Epithelial cell of proximal tubule (primary cell): ENCODE measurements at regions not wholly inside any gene's neighbourhood (a gene's known extent, or its start where the extent isn't known, plus 50 kb on each side); places are given as distances from the start of the nearest gene placed in this dataset.
"Not testable (repeated sequence)": the region's sequence is repeated elsewhere in the genome, so short reads cannot be mapped to it uniquely, and the experiment has no call there.

Source experiments
- DNase-seq: peaks from one replicate; pipeline ENCODE4 v3.0.0-alpha.2; 2011; ENCODE audit warnings: low read depth
- H3K4me3 ChIP-seq: 2 replicates; pipeline ENCODE4 v1.5.1; 2011; ENCODE audit warnings: low read depth, mild to moderate bottlenecking, low read length

DNA sequence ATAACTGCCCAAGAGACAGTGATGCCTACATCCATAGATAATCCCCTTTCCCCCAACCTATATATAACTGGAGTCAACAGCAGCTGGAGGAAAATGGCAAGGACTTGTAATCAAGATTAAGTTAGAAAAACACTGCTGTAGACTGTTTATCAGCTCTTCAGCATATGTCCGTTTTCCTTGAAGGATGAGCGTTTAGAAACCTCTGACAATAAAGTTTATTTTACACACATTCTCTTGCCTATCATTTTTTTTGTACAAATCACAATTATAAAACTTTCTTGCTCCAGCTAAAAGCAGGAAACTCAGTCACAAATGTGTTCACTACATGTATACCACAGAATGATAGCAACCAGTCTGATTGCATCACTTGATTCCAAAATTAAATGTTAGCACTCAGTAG is 50.8 kb downstream of the PPIAL4G start:
- DNase-seq, H3K4me3 ChIP-seq: not testable (repeated sequence)

DNA sequence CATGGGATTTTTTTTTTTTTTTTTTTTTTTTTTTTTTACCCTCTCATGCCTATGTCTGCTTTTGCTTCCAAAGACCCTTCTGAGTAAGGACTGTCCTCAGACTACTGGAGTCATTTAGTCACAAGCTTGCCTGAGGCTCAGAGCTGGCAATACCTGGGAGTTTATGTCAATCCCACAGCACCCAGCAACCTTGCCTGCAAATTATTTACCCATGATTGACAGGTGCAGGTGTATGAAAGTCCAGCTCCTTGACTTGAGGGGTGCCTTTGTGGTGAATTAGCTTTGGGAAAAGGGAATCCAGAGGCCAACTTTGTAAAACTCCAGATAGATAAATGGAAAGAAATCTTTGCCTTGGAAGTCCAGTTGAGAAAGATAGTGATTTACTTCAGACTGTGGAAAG is 53.2 kb downstream of the PPIAL4G start:
- not testable (repeated sequence) for H3K4me3 ChIP-seq, DNase-seq

DNA sequence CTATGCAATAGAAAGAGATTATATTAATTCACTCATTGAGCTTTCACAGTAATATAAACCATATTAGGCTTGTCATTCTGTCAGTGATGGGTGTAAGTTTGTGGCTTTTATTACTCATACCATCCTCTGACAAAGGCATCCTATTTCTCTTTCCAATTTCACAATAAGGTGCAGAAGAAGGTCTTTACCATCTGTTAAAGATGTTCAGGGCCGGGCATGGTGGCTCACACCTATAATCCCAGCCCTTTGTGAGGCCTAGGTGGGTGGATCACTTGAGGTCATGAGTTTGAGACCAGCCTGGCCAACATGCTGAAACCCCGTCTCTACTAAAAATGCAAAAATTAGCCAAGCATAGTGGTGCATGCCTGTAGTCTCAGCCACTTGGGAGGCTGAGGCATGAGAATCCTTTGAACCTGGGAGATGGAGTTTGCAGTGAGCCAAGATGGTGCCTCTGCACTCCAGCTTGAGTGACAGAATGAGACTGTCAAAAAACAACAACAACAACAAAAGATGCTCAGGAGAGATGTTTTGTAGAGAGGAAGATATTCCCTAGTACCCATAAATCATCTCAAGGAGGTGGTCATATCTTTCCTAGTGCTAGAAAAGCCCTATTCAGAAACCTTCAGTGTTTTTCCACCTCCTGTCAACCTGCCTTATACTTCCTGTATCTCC is 56.0 kb downstream of the PPIAL4G start:
- H3K4me3 ChIP-seq, DNase-seq: not testable (repeated sequence)

DNA sequence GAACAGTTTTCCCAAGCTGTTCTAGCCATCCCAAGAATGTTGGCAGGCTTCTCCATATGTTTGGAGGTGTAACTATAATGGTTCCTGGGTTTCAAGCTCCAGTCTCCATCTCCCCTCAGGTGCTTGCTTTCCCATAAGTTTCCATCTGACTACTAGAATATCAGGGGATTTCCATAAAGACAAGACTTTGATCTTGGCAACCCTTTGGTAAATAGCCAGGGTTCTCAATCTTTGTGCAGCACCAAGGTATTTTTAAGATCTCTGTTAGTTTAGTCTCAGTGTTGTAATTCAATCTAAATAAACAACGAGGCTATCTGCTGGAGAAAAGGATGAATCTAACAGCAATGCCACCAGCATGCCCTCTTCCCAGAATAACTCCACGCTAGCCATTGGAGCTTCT is 56.7 kb downstream of the PPIAL4G start:
- H3K4me3 ChIP-seq, DNase-seq: not testable (repeated sequence)

DNA sequence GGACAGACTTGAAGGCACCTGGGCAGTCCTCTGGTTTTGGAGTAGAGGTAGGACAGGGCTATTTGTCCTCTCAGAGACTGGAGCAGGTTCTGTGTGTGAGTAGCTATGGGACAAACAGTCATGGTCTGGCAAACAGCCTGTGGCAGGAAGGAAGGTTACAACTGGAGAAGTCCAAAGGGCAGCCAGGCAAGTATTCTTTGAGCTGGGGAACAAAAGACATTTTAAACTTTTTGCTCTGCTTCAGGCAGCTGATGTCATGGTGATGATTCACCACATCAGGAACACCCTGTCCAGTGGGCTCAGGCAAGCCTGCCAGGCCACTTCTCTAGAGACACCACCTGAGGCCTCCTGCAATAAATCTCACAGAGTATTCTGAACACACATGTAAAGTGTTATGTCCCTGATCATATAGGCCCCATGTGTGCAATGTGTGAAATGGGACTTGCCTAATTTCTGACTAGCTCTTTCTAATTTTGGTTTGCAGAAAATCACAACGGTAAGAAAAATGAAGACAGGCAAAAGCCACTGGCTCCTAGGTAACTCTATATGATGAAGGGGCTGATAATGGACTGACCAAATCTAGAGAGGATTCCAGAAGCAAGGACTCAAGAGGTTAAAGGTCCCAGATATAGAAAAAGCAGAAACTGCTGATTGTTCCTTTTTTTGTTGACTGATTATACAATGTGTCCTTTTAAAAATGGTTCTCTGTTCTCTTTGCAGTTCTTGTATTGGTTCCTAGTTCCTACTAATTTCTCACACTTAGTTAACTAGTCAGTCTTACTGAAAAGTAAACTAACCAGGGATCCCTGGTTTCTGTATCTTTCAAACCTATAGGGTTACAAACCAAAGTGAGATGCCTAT is 58.7 kb downstream of the PPIAL4G start:
- peak; percentile 43 for DNase-seq
- not testable (repeated sequence) for H3K4me3 ChIP-seq

DNA sequence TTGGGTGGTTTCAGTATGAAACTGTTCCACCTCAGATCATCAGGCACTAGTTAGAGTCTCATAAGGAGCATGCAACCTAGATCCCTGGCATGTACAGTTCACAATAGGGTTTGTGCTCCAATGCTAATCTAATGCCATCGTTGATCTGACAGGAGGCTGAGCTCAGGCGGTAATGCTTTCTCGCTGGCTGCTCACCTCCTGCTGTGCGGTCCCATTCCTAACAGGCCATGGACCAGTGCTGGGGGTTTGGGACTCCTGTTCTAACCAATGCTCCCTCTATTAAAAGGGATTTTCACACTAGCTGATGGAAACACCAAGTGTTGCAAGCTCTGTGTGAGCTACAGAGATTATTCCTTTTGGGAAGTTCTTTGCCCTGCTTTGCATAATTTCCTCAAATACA is 60.2 kb downstream of the PPIAL4G start:
- DNase-seq, H3K4me3 ChIP-seq: not testable (repeated sequence)

DNA sequence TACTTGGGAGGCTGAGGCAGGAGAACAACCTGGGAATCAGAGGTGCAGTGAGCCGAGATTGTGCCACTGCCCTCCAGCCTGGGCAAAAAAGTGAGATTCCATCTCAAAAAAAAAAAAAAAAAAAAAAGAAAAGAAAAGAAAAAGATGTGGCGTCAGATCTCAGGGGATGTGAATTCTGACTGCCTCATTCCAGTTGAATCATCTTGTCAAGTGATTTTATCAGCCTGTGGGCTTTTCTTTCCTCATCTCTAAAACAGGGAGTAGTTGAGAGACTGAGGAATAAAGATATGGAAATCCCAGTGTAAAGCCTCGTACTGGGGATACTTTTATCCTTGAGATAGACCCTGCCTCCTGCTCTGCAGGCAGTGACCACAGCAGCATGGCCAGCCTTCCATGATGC is 65.9 kb downstream of the PPIAL4G start:
- not testable (repeated sequence) for H3K4me3 ChIP-seq, DNase-seq

DNA sequence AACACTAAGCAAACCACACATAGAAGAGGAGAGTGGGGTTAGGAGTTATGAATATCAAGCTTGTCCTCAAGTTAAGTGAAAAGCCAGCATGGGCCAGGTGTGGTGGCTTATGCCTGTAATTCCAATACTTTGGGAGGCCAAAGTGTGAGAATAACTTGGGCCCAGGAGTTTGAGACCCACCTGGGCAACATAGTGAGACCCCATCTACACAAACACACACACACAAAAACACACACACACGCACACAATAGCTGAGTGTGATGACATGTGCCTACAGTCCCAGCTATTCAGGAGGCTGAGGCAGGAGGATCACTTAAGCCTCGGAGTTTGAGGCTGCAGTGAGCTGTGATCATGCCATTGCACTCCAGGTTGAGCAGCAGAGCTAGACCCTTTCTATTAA is 69.7 kb downstream of the PPIAL4G start:
- DNase-seq, H3K4me3 ChIP-seq: not testable (repeated sequence)

DNA sequence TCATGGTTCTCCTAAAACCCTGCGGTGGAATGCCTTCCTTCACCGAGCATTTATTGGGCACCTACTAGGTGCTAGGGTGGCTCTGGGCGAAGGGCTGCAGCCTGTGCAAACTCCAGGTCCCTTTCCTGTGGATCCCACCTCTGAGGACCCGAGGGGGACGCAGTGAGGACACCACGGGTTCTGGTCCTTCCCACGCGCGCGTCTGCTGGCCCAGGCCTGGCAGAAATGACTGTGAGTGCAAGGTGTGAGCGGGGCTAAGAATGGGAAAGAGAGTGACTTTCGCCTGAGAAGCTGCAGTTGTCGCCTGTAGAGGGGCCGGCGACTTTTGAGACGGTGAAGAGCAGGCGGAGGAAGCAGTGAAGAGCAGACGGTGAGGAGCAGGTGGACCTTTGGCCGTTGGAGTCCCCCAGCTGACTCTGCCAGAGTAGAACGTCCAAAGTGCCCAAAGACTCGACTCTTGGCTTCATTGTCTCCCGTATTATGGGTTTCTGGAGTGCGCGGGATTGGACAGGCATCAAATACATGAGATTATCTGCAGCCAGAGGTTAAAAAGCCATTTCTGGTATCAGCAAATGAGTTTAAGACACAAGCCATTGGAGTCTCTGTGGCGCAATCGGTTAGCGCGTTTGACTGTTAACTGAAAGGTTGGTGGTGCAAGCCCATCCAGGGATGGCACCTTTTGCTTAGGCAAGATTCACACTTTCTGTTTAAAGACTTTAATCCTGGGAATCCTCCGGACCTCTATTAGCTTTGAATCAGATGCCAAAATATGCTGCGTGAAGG is 78.1 kb downstream of the PPIAL4G start:
- H3K4me3 ChIP-seq, DNase-seq: not testable (repeated sequence)

DNA sequence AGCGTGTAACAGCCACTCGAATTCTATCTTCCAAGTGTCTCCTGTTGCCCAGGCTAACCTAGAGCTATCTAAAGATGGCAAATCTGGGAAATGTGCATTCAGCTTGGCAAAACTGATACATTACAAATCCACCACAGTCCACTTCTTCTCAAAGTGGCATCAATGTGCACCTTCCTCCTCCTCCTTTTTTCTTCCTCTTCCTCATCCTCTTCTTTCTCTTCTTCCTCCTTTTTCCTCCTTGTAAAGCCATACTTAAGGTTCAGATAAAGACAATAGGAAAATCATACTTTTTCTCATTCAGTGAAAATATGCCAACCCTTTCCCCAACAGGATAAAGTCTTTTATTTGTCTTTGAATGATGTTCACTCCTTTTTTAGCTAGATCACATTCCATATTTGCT is 79.2 kb downstream of the PPIAL4G start:
- DNase-seq, H3K4me3 ChIP-seq: not testable (repeated sequence)

DNA sequence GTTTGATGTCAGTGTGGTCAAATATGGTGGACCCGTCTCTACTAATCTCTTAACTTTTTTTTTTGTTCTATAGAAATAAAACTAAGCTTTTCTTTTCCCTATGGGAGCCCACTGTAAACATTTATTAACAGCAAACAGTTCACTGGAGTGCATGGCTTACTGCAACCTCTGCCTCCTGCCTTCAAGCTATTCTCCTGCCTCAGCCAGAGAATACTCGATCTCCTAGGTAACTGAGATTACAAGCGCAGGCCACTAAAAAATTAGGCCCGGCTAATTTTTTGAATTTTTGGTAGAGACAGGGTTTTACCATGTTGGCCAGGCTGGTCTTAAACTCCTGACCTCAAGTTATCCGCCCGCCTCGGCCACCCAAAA is 80.0 kb downstream of the PPIAL4G start:
- DNase-seq: not testable (repeated sequence)
- H3K4me3 ChIP-seq: peak overlapping the region; percentile 65

DNA sequence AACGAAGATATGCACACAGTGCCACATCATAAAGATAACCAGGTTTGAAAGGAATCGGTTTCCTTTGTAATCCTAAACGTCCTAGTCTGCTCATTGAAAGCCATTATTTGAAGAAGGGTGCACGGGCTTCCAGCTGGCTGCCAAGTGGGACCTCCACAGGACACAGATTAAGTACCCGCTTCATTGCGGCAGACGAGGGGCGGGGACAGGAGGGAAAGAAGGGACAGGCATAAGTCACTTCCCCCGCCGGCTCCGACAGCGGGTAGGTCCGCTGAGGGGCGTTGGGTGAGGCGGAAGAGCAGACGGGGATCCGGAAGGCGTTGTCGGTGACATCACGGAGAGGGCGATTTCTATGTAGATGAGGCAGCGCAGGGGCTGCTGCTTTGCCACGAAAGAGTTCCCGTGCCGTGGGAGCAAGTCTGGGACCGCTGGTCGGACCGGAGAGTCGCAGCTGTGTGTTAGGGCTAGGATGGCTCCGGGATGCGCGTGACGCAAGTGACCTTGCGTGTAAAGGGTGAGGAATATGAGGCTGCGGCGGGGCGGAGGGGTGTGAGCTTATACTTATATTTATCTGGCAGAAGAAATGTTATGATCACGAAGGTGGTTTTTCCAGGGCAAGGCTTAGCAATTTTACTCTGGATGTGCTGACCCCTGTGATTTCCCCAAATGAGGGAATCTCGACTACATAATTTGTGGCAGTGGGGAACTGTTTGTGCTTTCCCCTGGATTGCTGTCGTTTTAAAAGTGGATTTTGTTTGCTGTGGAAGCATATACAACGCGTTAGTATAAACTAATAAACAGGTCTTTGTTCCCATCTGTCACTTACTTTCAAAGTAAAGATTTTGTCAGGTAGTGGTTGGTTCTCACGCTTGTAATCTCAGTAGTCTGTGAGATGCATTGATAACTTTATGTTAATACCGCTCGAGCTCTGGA is 80.7 kb downstream of the PPIAL4G start:
- H3K4me3 ChIP-seq: peak overlapping the region; percentile 65
- DNase-seq: peak; percentile 44

DNA sequence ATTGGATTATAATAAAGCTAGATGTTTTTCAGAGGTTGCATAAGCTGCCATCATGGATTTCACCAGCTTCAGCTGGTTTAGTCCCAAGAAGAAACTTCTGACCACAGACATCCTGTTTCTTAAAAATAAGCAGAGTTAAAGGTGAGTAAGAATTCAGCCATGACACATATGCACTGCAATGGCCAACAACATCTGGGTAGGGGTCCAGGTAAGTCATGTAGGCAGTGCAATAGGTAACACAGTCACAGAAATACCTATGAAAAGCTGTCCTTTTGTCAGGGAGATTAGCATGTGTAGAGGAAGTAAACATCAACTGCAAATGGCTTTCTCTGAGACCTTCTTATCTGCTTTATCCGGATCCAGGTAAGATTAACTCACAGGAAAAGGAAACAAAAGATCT is 85.6 kb downstream of the PPIAL4G start:
- not testable (repeated sequence) for H3K4me3 ChIP-seq, DNase-seq

DNA sequence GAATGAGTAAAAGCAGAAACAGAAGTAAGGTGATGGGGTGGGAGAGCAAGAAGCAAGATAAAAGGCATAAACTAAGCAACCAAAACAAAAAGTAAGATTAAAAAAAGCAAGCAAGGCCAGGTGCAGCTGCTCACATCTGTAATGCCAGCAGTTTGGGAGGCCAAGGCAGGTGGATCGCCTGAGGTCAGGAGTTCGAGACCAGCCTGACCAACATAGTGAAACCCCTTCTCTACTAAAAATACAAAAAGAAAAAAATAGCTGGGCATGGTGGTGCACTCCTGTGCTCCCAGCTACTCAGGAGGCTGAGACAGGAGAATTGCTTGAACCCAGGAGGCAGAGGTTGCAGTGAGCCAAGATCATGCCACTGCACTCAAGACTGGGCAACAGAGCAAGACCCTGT is 90.6 kb downstream of the PPIAL4G start:
- H3K4me3 ChIP-seq, DNase-seq: not testable (repeated sequence)

DNA sequence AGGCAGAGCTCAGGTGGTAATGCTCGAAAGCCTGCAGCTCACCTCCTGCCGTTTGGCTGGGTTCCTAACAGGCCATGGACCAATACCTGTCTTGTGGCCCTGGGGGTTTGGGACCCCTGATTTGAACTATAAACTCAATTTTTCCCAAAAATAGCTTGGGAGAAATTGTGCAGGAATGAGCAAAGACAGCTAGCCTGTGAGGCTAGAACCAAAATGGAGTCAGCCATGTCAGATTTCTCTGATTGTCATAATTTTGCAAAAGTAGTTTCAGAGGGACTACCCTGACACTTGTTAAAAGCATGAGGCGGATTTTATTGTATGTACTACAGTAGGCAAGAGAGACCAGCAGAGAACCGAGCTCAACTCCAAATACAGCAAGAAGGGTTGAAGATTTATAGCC is 91.8 kb downstream of the PPIAL4G start:
- not testable (repeated sequence) for H3K4me3 ChIP-seq, DNase-seq
